Astrocyte (in vitro differentiated cells and primary cell): ENCODE measurements at regions not wholly inside any gene's neighbourhood (a gene's known extent, or its start where the extent isn't known, plus 50 kb on each side); places are given as distances from the start of the nearest gene placed in this dataset.

Experiments used
- CTCF ChIP-seq: IDR thresholded peaks from 2 replicates; pipeline ENCODE4 v1.5.1; 2011; ENCODE audit warnings: low read depth, mild to moderate bottlenecking, inconsistent platforms, low read length, moderate library complexity; ENCODE audit not compliant: insufficient read depth
- EZH2 ChIP-seq: IDR thresholded peaks from 2 replicates; pipeline ENCODE4 v1.6.1; 2012; ENCODE audit warnings: mild to moderate bottlenecking, low read length, inconsistent platforms; ENCODE audit not compliant: insufficient read depth

GRCh38 chr18:78825168-78825567 lies 154.4 kb upstream of the SALL3 start:
- TF ChIP-seq CTCF (no peak), EZH2 (no peak)
